ENCODE measurements at regions not wholly inside any gene's neighbourhood (a gene's known extent, or its start where the extent isn't known, plus 50 kb on each side); places are given as distances from the start of the nearest gene placed in this dataset.

GRCh38 chr2:34660741-34661140 lies 1061.6 kb upstream of the FAM98A start:
- no peak for DNase-seq

GRCh38 chr2:34656632-34657031 lies 1057.5 kb upstream of the FAM98A start:
- no peak for DNase-seq

GRCh38 chr2:34652636-34653035 lies 1053.5 kb upstream of the FAM98A start:
- DNase-seq = peak in 2 of 3 donors; percentile 3 to 23

- DNase-seq = no peak
Observed at GRCh38 chr2:34646901-34647300, 1047.8 kb upstream of the FAM98A start.

GRCh38 chr2:34632327-34632726 lies 1033.2 kb upstream of the FAM98A start:
- no peak for DNase-seq

- DNase-seq = no peak
Observed at GRCh38 chr2:34627003-34627402, 1027.9 kb upstream of the FAM98A start.

GRCh38 chr2:34604164-34604563 lies 1005.1 kb upstream of the FAM98A start:
- DNase-seq = no peak

- no peak for DNase-seq
Observed at GRCh38 chr2:34602262-34602661, 1003.2 kb upstream of the FAM98A start.

GRCh38 chr2:34601561-34601960 lies 1002.5 kb upstream of the FAM98A start:
- DNase-seq = no peak

- no peak for DNase-seq
Observed at GRCh38 chr2:34578641-34579040, 979.5 kb upstream of the FAM98A start.

GRCh38 chr2:34570266-34570872 lies 971.3 kb upstream of the FAM98A start:
- DNase-seq = no peak

- DNase-seq = no peak
Observed at GRCh38 chr2:34567128-34567527, 968.0 kb upstream of the FAM98A start.

- DNase-seq = no peak
Observed at GRCh38 chr2:34552337-34552736, 953.2 kb upstream of the FAM98A start.

GRCh38 chr2:34549710-34550345 lies 950.7 kb upstream of the FAM98A start:
- no peak for DNase-seq

GRCh38 chr2:34547900-34548299 lies 948.8 kb upstream of the FAM98A start:
- no peak for DNase-seq

- DNase-seq = no peak
Observed at GRCh38 chr2:34547340-34547739, 948.2 kb upstream of the FAM98A start.

- DNase-seq = no peak
Observed at GRCh38 chr2:34545486-34546136, 946.5 kb upstream of the FAM98A start.

- no peak for DNase-seq
Observed at GRCh38 chr2:34534761-34535160, 935.7 kb upstream of the FAM98A start.

- no peak for DNase-seq
Observed at GRCh38 chr2:34534341-34534740, 935.2 kb upstream of the FAM98A start.

GRCh38 chr2:34533585-34534183 lies 934.6 kb upstream of the FAM98A start:
- no peak for DNase-seq

GRCh38 chr2:34529965-34530364 lies 930.9 kb upstream of the FAM98A start:
- DNase-seq = no peak

GRCh38 chr2:34523958-34524514 lies 924.9 kb upstream of the FAM98A start:
- no peak for DNase-seq

- no peak for DNase-seq
Observed at GRCh38 chr2:34519659-34520058, 920.6 kb upstream of the FAM98A start.

- DNase-seq = no peak
Observed at GRCh38 chr2:34498561-34498960, 899.5 kb upstream of the FAM98A start.
